K562 (cell line): ENCODE measurements at regions not wholly inside any gene's neighbourhood (a gene's known extent, or its start where the extent isn't known, plus 50 kb on each side); places are given as distances from the start of the nearest gene placed in this dataset.
A peak's percentile ranks its signal among the peaks of the same experiment; 100 is the strongest.

Experiments
- BMI1 ChIP-seq: fragments of 150-350 bp; IDR thresholded peaks from 2 replicates; pipeline ENCODE4 v1.6.1; 2014; ENCODE audit warnings: low read length
- CBX8 ChIP-seq: fragments of 200-600 bp; sonication (generic); IDR thresholded peaks from 2 replicates; pipeline ENCODE4 v1.6.1; 2012; ENCODE audit warnings: borderline replicate concordance, mixed run types, low read depth, mild to moderate bottlenecking, moderate library complexity, mixed read lengths, low read length, control low read depth, inconsistent platforms; ENCODE audit not compliant: poor library complexity, severe bottlenecking; ENCODE audit errors: extremely low read depth
- MCM5 ChIP-seq: fragments of 450-650 bp; IDR thresholded peaks from 2 replicates; pipeline ENCODE4 v1.6.1; 2016; ENCODE audit warnings: low read depth
- NCOA1 ChIP-seq: fragments of 450-650 bp; IDR thresholded peaks from 2 replicates; pipeline ENCODE4 v1.6.1; 2016; ENCODE audit warnings: low read depth
- NEUROD1 ChIP-seq: fragments of 150-350 bp; IDR thresholded peaks from 2 replicates; pipeline ENCODE4 v1.6.1; 2014; ENCODE audit warnings: borderline replicate concordance, low read length, low read depth; ENCODE audit not compliant: partially characterized antibody
- PTRF ChIP-seq: fragments of 450-650 bp; IDR thresholded peaks from 2 replicates; pipeline ENCODE4 v1.6.1; 2016; ENCODE audit warnings: mild to moderate bottlenecking, missing genetic modification characterization, missing compliant biosample characterization
- SIX5 ChIP-seq, 2 experiments: IDR thresholded peaks; 2 replicates each; pipeline ENCODE4 v1.6.1; 2011; ENCODE audit warnings: low read length in 2 of 2, borderline replicate concordance in 1 of 2, low read depth in 1 of 2, mild to moderate bottlenecking in 1 of 2, moderate library complexity in 1 of 2; ENCODE audit not compliant: insufficient read depth in 1 of 2
- SMAD4 ChIP-seq: fragments of 250-450 bp; sonication (Bioruptor Pico); conservative IDR thresholded peaks from 2 replicates; pipeline ENCODE4 v1.8.0; 2021; ENCODE audit warnings: inconsistent platforms, mild to moderate bottlenecking, moderate library complexity
- TAF9B ChIP-seq: fragments of 450-650 bp; IDR thresholded peaks from 2 replicates; pipeline ENCODE4 v1.6.1; 2018; ENCODE audit warnings: mild to moderate bottlenecking; ENCODE audit not compliant: partially characterized antibody
- YY1 ChIP-seq, 3 experiments: IDR thresholded peaks; 2 replicates each; pipeline ENCODE4 v1.6.1; 2011; ENCODE audit warnings: low read length in 2 of 3, mild to moderate bottlenecking in 2 of 3, moderate library complexity in 2 of 3, borderline replicate concordance in 1 of 3, control low read depth in 1 of 3, low read depth in 1 of 3; ENCODE audit not compliant: insufficient read depth in 3 of 3, insufficient replicate concordance in 2 of 3, control insufficient read depth in 1 of 3, insufficient read length in 1 of 3; ENCODE audit errors: extremely low read depth in 1 of 3
- ZFP30 ChIP-seq: fragments of 250-450 bp; sonication (Bioruptor Pico); IDR thresholded peaks from 2 replicates; pipeline ENCODE4 v1.8.0; 2022; ENCODE audit warnings: moderate library complexity, mild to moderate bottlenecking, inconsistent platforms, borderline replicate concordance
- TF ChIP-seq, protein P1 (sequence below): fragments of 450-650 bp; IDR thresholded peaks from 2 replicates; pipeline ENCODE4 v1.6.1; 2016; ENCODE audit warnings: antibody characterized with exemption
- TF ChIP-seq, protein P2 (sequence below): fragments of 450-650 bp; IDR thresholded peaks from 2 replicates; pipeline ENCODE4 v1.7.1; 2018; ENCODE audit warnings: mild to moderate bottlenecking, low read depth; ENCODE audit not compliant: partially characterized antibody
- TF ChIP-seq, protein P3 (sequence below): fragments of 450-650 bp; formaldehyde crosslinking; conservative IDR thresholded peaks from 2 replicates; pipeline ENCODE4 v1.4.0; 2022; ENCODE audit warnings: mild to moderate bottlenecking, missing genetic modification characterization
- TF ChIP-seq, protein P4 (sequence below), 2 experiments: fragments of 200-800 bp in 1 of 2; sonication (Bioruptor generic) in 1 of 2; sonication (generic) in 1 of 2; formaldehyde crosslinking in 1 of 2; IDR thresholded peaks in 1 of 2; conservative IDR thresholded peaks in 1 of 2; 2 replicates each; pipeline versions ENCODE4 v1.5.0 to v1.6.1; 2016 to 2020; ENCODE audit warnings: missing compliant biosample characterization in 1 of 2, missing genetic modification characterization in 1 of 2, missing genetic modification reagents in 1 of 2

DNA sequence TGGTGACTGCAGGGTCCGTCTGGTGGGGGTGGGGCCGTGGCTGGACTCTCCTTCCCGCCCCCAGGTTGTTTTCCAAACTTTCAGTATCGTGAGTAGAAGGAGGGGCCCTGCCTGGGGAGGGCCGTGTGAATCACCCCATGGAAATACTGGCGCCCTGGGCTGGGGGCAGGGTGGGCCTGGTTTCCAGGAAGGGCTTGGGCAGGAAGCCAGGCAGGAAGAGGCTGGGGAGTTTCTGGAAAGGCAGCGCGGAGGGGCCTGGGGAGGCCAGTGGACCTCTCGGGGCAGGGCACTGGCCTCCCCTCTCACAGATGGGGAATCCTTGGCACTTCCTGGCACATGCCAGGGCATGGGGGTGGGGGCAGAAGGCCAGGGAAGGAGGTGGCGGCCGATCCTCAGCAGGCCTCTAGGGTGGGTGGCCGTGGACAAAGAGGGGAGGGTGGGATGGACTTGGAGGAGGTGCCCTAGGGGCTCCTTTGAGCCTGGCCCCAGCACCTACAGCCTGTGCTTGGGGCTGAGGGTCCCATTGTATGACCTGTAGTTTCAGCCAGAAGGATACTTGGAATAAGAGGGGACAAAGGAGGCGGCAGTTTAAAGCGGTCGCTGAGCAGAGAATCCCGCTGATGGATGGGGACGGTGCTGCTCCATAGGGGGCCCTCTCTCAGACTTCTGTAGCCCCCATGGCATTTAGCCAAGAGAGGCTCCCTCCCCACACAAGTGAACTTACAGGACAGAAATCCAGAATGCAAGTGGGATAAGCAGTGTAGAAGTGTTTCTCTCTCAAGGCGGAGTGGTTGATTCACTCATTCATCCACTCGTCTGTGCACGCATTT lies 56.5 kb upstream of the GATA2 start (continued):
- TF ChIP-seq, protein P1, sequence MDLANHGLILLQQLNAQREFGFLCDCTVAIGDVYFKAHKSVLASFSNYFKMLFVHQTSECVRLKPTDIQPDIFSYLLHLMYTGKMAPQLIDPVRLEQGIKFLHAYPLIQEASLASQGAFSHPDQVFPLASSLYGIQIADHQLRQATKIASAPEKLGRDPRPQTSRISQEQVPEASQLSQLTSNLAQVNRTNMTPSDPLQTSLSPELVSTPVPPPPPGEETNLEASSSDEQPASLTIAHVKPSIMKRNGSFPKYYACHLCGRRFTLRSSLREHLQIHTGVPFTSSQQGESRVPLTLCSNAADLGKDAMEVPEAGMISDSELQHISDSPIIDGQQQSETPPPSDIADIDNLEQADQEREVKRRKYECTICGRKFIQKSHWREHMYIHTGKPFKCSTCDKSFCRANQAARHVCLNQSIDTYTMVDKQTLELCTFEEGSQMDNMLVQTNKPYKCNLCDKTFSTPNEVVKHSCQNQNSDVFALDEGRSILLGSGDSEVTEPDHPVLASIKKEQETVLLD: no peak; the same call in 1 of the 2 replicates
- TF ChIP-seq ZFP30 (CRISPR knock-in tag) (no peak), TAF9B (no peak), BMI1 (no peak), SIX5 (IDR thresholded peaks at IDR 0.05; ENCODE audit: borderline replicate concordance in 1 of 2, insufficient read depth in 1 of 2, low read depth in 1 of 2, low read length in 2 of 2) (no peak), NEUROD1 (no peak), PTRF (tag) (no peak), YY1 (IDR thresholded peaks at IDR 0.05; ENCODE audit: borderline replicate concordance in 1 of 3, control insufficient read depth in 1 of 3, extremely low read depth in 1 of 3, insufficient read depth in 3 of 3, insufficient read length in 1 of 3, insufficient replicate concordance in 2 of 3, low read depth in 1 of 3, low read length in 2 of 3) (peak in 1 of 3 experiments; percentile 32), NCOA1 (peak; percentile 30; the same call in 1 of the 2 replicates), MCM5 (no peak), CBX8 (no peak), SMAD4 (CRISPR knock-in tag) (peak; percentile 47; the same call in 1 of the 2 replicates)
- TF ChIP-seq, protein P2, sequence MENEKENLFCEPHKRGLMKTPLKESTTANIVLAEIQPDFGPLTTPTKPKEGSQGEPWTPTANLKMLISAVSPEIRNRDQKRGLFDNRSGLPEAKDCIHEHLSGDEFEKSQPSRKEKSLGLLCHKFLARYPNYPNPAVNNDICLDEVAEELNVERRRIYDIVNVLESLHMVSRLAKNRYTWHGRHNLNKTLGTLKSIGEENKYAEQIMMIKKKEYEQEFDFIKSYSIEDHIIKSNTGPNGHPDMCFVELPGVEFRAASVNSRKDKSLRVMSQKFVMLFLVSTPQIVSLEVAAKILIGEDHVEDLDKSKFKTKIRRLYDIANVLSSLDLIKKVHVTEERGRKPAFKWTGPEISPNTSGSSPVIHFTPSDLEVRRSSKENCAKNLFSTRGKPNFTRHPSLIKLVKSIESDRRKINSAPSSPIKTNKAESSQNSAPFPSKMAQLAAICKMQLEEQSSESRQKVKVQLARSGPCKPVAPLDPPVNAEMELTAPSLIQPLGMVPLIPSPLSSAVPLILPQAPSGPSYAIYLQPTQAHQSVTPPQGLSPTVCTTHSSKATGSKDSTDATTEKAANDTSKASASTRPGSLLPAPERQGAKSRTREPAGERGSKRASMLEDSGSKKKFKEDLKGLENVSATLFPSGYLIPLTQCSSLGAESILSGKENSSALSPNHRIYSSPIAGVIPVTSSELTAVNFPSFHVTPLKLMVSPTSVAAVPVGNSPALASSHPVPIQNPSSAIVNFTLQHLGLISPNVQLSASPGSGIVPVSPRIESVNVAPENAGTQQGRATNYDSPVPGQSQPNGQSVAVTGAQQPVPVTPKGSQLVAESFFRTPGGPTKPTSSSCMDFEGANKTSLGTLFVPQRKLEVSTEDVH: no peak
- TF ChIP-seq, protein P3, sequence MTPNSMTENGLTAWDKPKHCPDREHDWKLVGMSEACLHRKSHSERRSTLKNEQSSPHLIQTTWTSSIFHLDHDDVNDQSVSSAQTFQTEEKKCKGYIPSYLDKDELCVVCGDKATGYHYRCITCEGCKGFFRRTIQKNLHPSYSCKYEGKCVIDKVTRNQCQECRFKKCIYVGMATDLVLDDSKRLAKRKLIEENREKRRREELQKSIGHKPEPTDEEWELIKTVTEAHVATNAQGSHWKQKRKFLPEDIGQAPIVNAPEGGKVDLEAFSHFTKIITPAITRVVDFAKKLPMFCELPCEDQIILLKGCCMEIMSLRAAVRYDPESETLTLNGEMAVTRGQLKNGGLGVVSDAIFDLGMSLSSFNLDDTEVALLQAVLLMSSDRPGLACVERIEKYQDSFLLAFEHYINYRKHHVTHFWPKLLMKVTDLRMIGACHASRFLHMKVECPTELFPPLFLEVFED (CRISPR knock-in tag): no peak
- TF ChIP-seq, protein P4, sequence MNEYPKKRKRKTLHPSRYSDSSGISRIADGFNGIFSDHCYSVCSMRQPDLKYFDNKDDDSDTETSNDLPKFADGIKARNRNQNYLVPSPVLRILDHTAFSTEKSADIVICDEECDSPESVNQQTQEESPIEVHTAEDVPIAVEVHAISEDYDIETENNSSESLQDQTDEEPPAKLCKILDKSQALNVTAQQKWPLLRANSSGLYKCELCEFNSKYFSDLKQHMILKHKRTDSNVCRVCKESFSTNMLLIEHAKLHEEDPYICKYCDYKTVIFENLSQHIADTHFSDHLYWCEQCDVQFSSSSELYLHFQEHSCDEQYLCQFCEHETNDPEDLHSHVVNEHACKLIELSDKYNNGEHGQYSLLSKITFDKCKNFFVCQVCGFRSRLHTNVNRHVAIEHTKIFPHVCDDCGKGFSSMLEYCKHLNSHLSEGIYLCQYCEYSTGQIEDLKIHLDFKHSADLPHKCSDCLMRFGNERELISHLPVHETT (CRISPR knock-in tag; conservative IDR thresholded peaks at IDR 0.05 in 1 of 2, IDR thresholded peaks at IDR 0.05 in 1 of 2): peak in 1 of 2 experiments; percentile 64; a peak in 1 of 4 replicates
